ENCODE measurements at regions not wholly inside any gene's neighbourhood (a gene's known extent, or its start where the extent isn't known, plus 50 kb on each side); places are given as distances from the start of the nearest gene placed in this dataset. TPM values are rescaled to one million over a fixed set of nuclear protein-coding genes. Genes with fewer than 3 reads are reported as not detected.

DNA sequence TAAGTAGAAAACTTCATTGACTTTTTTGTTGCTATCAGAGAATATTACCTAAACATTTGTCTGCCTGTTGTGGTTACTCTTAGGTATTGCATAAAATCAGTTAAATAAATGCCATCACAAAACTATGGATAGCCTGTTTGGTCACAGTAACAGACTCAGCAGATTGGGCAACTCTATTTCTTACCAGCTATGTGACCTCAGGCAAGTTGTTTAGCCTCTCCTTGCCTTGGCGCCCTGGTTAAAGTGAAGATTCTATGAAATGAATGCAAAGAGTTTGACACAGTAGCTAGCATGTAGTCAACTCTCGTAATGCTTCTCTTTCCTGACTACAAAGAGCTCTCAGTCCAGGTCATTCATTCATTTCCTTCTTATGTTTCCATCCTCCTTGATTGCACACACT, 82.5 kb upstream of the ID4 start:
- no peak for DNase-seq

DNA sequence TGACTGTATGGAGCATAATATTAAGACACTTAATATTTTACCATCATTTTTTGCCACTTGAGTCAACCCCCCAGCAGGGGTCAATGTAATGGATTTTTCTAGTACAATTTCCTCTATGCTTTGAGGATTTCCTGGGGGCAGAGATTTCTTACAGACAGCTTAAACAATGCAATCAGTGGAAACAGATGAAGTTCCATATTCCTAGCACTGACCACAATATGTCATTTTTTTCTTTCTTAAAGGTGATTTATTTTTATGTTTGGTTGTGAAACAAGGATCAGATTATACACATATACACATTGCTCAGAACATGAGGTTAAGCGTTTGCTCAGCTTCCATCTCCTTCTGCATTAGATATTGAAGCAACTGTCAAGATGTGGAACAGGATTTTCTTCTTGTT, 82.0 kb upstream of the ID4 start:
- no peak for DNase-seq

DNA sequence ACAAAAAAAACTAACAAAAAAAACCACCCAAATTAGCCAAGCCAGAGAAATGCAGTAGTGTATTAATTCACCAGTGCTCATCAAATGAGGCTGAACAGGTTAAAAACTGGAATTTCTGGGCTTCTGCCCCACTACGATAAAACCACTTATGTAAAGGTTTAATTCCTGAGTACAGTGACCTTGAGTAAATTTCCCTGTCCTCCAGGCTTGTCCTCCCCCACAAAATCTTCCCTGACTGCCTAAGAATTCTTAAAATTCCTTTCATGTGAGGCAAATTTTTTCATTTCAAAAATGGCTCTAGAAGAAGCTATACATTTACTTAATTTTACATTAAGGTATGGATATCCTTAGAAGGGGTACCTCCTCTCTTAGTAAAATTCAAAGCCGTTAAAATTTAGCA, 80.1 kb upstream of the ID4 start:
- no peak for DNase-seq

- DNase-seq = no peak
Observed at GRCh38 chr6:19759117-19759880, 77.9 kb upstream of the ID4 start.

- DNase-seq = no peak
Observed at GRCh38 chr6:19761121-19761520, 76.0 kb upstream of the ID4 start.

- no peak for DNase-seq
Observed at GRCh38 chr6:19771753-19772336, 65.3 kb upstream of the ID4 start.

- no peak for DNase-seq
Observed at GRCh38 chr6:19772891-19773290, 64.3 kb upstream of the ID4 start.

GRCh38 chr6:19781269-19781668, 55.9 kb upstream of the ID4 start:
- no peak for DNase-seq

- no peak for DNase-seq
Observed at GRCh38 chr6:19782588-19782987, 54.6 kb upstream of the ID4 start.

Small RNA genes lying in the stretch of these regions (small RNA-seq; reads per million reads assigned to genes)
- gene MIR548A1 (ENCODE audit: low replicate concordance) (not detected), gene RNA5SP205 (ENCODE audit: low replicate concordance) (not detected), gene RNU6-801P (ENCODE audit: low replicate concordance) (not detected)
